ENCODE measurements at regions not wholly inside any gene's neighbourhood (a gene's known extent, or its start where the extent isn't known, plus 50 kb on each side); places are given as distances from the start of the nearest gene placed in this dataset.

DNA sequence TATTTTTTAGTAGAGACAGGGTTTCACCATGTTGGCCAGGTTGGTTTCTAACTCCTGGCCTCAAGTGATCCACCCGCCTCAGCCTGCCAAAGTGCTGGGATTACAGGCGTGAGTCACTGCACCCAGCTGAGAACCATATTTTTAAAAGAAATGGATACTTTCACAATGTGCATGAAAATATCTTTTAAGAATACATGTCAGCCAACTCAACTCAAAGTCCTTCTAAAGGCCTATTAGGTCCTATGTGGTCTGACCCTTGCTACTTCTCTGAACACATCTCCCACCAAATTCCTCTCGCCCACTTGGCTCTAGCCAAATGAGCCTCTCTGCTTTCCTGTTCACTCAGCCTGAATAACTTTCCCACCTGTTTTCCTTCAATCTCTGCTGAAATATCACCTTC is 119.6 kb downstream of the MTX2 start:
- no peak for DNase-seq (ENCODE audit: low read depth in 2 of 2)

DNA sequence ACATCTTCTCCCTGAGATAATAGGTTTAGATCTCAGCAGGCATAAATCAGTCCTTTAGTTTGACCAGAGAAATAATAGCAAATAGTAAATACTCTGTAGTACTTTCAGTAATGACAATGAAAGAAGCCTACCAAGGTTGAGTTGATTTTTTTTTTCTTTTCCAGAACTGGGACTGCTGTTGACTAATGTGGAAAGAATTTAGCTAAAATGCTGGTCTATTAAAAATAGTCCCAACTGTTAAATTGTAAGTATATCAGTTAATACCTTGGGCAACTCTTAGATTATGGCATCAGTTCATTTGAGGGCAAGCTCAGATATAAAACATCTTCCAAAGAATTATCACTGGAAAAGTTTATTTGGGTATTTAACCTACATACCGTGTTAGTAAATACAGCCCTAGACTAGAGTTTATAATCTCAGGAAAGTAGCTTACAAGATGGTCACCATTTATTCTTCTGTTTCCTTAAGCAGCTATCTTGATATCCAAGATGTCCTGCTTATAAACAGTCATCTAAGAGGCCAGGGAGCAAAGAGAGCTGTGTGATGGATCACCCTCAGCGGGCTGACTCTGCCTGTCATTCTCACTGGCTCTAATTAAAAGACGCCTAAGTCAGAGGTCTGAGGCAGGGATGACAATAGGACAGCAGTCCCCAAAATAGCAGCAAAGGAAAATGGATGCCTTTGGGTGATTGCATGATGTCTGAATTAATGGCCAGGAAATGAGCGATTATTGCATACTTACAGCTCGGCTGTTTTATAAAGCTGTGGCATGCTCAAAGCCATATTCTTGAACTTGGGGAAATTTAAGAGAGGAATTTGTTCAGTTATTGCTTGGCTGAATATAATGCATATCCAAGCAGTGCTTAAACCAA is 121.3 kb downstream of the MTX2 start:
- DNase-seq (ENCODE audit: low read depth in 2 of 2) = no peak

DNA sequence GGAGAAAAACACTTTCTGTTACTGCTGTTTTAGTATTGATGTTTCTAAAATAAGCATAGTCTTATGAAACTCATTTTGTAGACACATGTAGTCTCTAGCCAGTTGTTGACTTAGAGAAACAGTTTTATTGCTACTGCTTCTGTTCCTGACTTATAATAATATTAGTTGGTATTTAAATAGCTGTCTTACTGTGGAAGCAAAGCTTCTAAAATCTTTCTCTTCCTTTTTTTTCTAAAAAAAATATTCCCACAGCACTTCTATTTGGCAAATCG is 121.8 kb downstream of the MTX2 start:
- DNase-seq (ENCODE audit: low read depth in 2 of 2) = no peak

DNA sequence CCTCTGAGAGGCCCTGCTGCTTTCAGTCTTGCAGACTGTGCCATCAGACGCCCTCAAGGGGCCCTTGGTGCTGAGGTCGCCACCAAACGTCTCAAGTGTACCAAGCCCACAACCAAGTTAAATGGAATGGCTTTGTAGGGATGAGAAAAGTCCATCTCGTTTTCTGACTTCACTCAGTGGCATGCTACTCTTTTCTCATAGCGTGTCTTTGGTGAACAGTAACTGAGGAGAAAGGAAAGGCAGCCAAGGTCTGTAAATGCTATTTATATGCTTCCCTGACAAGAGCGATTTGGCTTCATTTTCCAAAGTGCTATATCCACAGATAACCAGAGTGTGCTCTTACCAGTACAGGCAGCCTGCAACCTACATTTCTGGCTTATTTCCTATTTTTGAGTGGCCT is 123.0 kb downstream of the MTX2 start:
- no peak for DNase-seq (ENCODE audit: low read depth in 2 of 2)

- DNase-seq (ENCODE audit: low read depth in 2 of 2) = no peak
These were observed 123.6 kb downstream of the MTX2 start for GRCh38 chr2:176392744-176393414.

GRCh38 chr2:176395273-176395854 is 126.1 kb downstream of the MTX2 start:
- DNase-seq (ENCODE audit: low read depth in 2 of 2) = no peak

DNA sequence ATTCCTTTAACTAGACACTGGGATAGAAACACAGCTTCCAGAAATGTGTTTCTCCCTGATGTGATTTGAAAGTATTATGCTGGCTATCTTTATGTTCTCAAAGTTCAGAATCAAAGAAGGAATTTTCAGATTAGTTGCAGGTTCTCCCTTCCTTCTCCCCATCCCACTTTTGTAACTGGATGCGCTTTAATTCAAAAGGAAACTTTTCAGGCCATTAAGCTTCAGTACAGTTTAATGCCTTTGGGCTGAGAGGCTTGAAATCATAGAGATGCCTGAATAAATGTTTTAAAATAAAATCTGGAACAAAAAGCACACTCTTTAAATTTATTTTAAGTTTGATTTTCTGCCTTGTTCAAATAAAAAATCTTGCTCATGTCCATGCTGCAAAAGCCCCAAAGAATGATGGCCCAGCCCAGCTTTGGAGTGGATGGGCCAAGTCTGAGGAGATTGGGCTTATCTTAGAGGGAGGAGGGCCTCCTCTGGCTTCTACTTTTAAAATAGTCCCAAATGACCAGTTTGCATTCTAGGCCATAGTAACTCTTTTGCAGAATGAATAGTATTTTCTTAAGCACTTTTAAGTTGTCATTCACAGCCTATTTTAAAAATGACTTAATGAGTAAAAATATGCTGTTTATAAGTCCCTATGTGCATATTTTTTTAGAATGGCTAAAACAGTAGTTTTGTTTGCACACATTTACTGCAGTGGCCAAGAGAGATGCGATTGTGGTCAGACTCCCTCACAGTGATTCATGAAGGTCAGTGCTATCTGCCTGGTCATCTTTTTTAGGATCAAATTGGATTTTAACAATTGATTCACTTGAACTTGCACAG is 129.2 kb downstream of the MTX2 start:
- no peak for DNase-seq (ENCODE audit: low read depth in 2 of 2)

GRCh38 chr2:176399074-176399598 is 129.9 kb downstream of the MTX2 start:
- no peak for DNase-seq (ENCODE audit: low read depth in 2 of 2)

GRCh38 chr2:176405477-176405876 is 136.2 kb downstream of the MTX2 start:
- DNase-seq (ENCODE audit: low read depth in 2 of 2) = no peak

- DNase-seq (ENCODE audit: low read depth in 2 of 2) = no peak
These were observed 138.5 kb downstream of the MTX2 start for GRCh38 chr2:176407706-176408105.

DNA sequence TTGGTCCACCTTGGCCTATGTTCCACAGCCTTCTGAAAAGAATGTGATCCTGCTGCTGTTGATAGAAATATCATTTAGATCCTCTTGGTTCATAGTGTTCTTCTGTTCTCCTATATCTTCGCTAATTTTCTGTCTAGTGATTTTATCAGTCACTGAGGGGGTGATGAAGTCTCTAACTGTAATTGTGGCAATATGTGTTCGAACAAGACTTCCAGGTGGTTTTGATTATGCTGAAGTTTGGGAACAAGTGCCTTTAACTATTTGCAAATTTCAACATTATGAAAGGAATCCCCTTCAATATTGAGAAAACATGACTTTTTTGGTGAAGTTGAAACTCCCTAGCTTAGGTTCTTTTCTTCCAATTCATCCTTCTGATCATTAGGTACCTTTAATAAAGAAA is 140.4 kb downstream of the MTX2 start:
- no peak for DNase-seq (ENCODE audit: low read depth in 2 of 2)

GRCh38 chr2:176412136-176412535 is 142.9 kb downstream of the MTX2 start:
- no peak for DNase-seq (ENCODE audit: low read depth in 2 of 2)

DNA sequence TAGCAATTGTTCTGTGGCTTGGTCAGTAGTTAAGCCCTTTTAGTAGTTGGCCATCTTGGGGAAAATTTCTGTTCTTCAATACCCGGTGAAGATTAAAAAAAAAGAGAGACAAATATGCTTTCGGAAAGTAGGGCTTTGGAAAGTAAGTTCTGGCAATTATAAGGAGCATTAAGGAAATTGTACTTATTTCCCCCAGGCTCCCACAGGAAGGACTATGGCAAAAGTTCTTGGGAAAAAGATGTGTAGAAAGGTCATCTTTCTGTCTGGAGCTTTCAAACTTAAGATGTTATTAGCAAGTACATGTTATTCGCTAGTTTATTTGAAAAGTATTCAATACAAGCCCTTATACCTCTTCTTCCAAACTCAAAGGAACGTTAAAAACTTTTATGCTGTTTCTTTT is 144.5 kb downstream of the MTX2 start:
- no peak for DNase-seq (ENCODE audit: low read depth in 2 of 2)

DNA sequence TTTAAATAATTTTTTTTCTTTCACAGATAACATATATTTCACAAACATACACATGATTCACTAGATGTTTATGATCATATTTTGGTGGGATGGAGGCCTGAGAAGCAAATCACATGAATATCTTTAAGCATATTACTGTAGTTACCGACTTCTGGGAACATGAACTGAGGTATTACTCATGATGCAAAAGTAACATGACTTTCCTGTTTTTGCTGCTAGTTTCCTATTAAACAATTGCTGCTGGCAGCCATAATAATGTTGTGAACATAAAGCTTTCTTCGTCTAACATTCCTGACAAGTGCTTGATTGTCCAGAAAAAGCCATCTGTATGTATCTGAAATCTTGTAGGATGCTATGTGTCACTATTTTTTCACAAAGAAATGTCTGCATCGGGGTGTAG is 145.4 kb downstream of the MTX2 start:
- no peak for DNase-seq (ENCODE audit: low read depth in 2 of 2)

GRCh38 chr2:176415174-176415895 is 146.1 kb downstream of the MTX2 start:
- no peak for DNase-seq (ENCODE audit: low read depth in 2 of 2)

DNA sequence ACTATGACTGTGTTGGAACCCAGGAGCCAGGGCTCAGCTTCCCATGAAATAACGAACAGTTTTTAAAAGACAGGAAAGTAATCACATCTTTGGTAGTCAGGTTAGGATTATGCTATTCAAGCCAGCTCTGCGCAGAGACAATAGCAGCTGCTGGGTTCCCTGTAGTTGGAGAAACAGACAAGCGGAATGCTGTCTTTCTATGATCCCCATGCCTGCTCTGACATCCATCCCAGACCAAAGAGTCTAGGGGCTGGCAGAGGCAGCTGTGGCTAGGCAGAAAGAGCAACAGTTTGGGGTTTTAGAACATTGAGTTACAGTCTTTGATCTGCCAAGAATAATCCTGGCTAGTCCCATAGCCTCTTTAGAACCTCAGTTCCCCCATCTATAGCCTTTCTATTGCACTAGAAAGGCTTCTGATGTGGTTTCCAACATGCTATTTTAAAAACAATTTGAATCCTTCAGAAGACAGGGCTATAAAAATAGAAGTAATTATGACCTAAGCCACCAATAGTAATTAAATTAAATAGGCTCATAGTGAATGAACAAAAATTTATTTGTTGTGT is 146.8 kb downstream of the MTX2 start:
- no peak for DNase-seq (ENCODE audit: low read depth in 2 of 2)

GRCh38 chr2:176418768-176419167 is 149.5 kb downstream of the MTX2 start:
- no peak for DNase-seq (ENCODE audit: low read depth in 2 of 2)

DNA sequence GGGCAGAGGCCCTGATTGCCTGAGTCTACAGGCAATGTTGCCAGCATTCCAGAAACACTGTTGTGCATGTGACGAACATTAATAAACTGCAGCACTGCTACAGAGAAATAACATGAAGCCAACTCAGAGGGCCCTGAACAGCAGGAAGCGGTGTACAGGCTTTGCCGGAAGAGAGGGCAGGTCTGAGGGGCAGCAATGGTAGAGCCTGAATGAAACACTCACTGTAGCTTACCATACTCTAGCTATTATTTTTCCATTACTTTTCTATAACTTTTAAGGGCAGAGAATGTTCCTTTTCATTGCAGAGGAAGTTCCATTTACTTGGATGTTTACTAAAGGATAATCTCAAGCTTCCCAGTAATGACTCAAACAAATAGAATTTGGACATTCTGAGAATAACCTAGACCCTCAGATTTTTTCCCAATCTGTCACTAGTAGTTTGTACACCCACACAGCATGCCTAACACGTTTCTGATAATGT is 150.4 kb downstream of the MTX2 start:
- no peak for DNase-seq (ENCODE audit: low read depth in 2 of 2)

GRCh38 chr2:176421297-176422050 is 152.2 kb downstream of the MTX2 start:
- no peak for DNase-seq (ENCODE audit: low read depth in 2 of 2)

- no peak for DNase-seq (ENCODE audit: low read depth in 2 of 2)
These were observed 154.6 kb downstream of the MTX2 start for GRCh38 chr2:176423819-176424218.
